HEK293 (cell line): ENCODE measurements at regions not wholly inside any gene's neighbourhood (a gene's known extent, or its start where the extent isn't known, plus 50 kb on each side); places are given as distances from the start of the nearest gene placed in this dataset.
"Not testable (repeated sequence)": the region's sequence is repeated elsewhere in the genome, so short reads cannot be mapped to it uniquely, and the experiment has no call there.

Experiments used
- CTCF ChIP-seq: fragments of 450-650 bp; formaldehyde crosslinking; IDR thresholded peaks from 2 replicates; pipeline ENCODE4 v1.5.1; 2016; ENCODE audit warnings: missing biosample characterization, missing genetic modification characterization
- OSR2 ChIP-seq: fragments of 450-650 bp; formaldehyde crosslinking; IDR thresholded peaks from 2 replicates; pipeline ENCODE4 v1.5.1; 2016; ENCODE audit warnings: missing biosample characterization, missing genetic modification characterization
- REST ChIP-seq: fragments of 450-650 bp; formaldehyde crosslinking; IDR thresholded peaks from 2 replicates; pipeline ENCODE4 v1.5.1; 2016; ENCODE audit warnings: missing biosample characterization, missing genetic modification characterization
- ZNF76 ChIP-seq: fragments of 450-650 bp; formaldehyde crosslinking; IDR thresholded peaks from 2 replicates; pipeline ENCODE4; 2016; ENCODE audit warnings: low read depth, missing biosample characterization, missing genetic modification characterization, borderline replicate concordance

GRCh38 chrX:146046011-146046715, 228.5 kb downstream of the SLITRK2 start:
- not testable (repeated sequence) for TF ChIP-seq CTCF, OSR2, ZNF76, REST (tag by site-specific recombination)
